Fibroblast of lung (primary cell): ENCODE measurements at regions not wholly inside any gene's neighbourhood (a gene's known extent, or its start where the extent isn't known, plus 50 kb on each side); places are given as distances from the start of the nearest gene placed in this dataset.

Experiments used
- DNase-seq, 2 donors: peaks; one replicate each; pipeline versions ENCODE4 v3.0.0 to v3.0.0-alpha.2; 2010; ENCODE audit warnings: low read depth in 2 of 2
- H2AFZ ChIP-seq: 2 replicates; pipeline ENCODE4 v1.5.1; 2012; ENCODE audit warnings: low read length, control low read depth, inconsistent platforms
- H3K27ac ChIP-seq: 2 replicates; pipeline ENCODE4 v1.5.1; 2011; ENCODE audit warnings: low read length, control low read depth; ENCODE audit not compliant: insufficient read depth
- H3K27me3 ChIP-seq: 2 replicates; pipeline ENCODE4 v1.5.1; 2011; ENCODE audit warnings: mild to moderate bottlenecking, low read length; ENCODE audit not compliant: control insufficient read depth, insufficient read depth
- H3K36me3 ChIP-seq: 2 replicates; pipeline ENCODE4 v1.5.1; 2011; ENCODE audit warnings: low read length; ENCODE audit not compliant: control insufficient read depth, insufficient read depth
- H3K4me1 ChIP-seq: 2 replicates; pipeline ENCODE4 v1.5.1; 2011; ENCODE audit warnings: low read length; ENCODE audit not compliant: control insufficient read depth, insufficient read depth; ENCODE audit errors: extremely low read depth
- H3K4me2 ChIP-seq: 2 replicates; pipeline ENCODE4 v1.5.1; 2011; ENCODE audit warnings: low read length, control low read depth; ENCODE audit not compliant: insufficient read depth; ENCODE audit errors: extremely low read depth
- H3K4me3 ChIP-seq, 4 experiments: fragments of 200-600 bp in 1 of 4; sonication (generic) in 1 of 4; replicated peaks in 1 of 4; 2 replicates each; pipeline ENCODE4 v1.5.1; 2011 to 2016; ENCODE audit warnings: low read length in 4 of 4, low read depth in 3 of 4, mild to moderate bottlenecking in 3 of 4, control low read depth in 2 of 4, inconsistent platforms in 1 of 4, mixed read lengths in 1 of 4; ENCODE audit not compliant: insufficient read depth in 1 of 4; ENCODE audit errors: control extremely low read depth in 1 of 4
- H3K79me2 ChIP-seq: 2 replicates; pipeline ENCODE4 v1.5.1; 2012; ENCODE audit warnings: mild to moderate bottlenecking, low read length, inconsistent platforms; ENCODE audit not compliant: control insufficient read depth, insufficient read depth
- H3K9ac ChIP-seq: 2 replicates; pipeline ENCODE4 v1.5.1; 2011; ENCODE audit warnings: mild to moderate bottlenecking, low read length, control low read depth; ENCODE audit not compliant: insufficient read depth
- H3K9me3 ChIP-seq: 2 replicates; pipeline ENCODE4 v1.5.1; 2012; ENCODE audit warnings: low read depth, low read length; ENCODE audit not compliant: control insufficient read depth, insufficient read depth
- H4K20me1 ChIP-seq: 2 replicates; pipeline ENCODE4 v1.5.1; 2011; ENCODE audit warnings: low read length; ENCODE audit not compliant: control insufficient read depth, insufficient read depth; ENCODE audit errors: extremely low read depth
- EZH2 ChIP-seq: IDR thresholded peaks from 2 replicates; pipeline ENCODE4 v1.5.1; 2012; ENCODE audit warnings: low read length, control low read depth, mild to moderate bottlenecking; ENCODE audit errors: missing control alignments
- TF ChIP-seq, protein P1 (sequence below), 2 donors: IDR thresholded peaks in 1 of 2; conservative IDR thresholded peaks in 1 of 2; 1 replicate in 1 of 2; 2 replicates in 1 of 2; pipeline ENCODE4 v1.5.1; 2011 to 2012; ENCODE audit warnings: low read length in 2 of 2, control low read depth in 1 of 2, inconsistent platforms in 1 of 2, low read depth in 1 of 2, mild to moderate bottlenecking in 1 of 2

DNA sequence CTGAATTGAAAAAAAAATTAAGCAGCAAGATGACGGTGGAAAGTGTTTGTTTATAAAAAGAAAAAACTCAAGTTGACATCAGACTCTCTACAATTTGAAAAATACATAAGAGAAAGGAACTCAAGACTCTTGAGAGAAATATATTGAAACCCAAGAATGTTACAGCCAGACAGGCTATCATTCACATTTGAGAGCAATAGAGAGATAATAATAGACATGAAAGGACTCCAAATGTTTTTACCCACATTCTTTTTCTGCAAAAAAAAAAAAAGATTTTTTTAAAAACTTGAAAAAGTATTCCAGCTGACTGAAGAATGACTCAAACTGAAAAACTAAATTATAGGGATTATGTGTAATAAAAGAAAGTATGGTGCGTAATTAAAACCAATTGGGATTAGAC, 532.4 kb downstream of the INHBA start:
- Histone ChIP-seq H3K4me2 (no peak overlapping the region), H3K4me3 (no peak overlapping the region), H3K9me3 (no peaks in the 10 kb centered on the region), H3K27me3 (no peaks in the 10 kb centered on the region), H3K79me2 (no peaks in the 10 kb centered on the region), H3K27ac (no peak overlapping the region), H2AFZ (no peak overlapping the region), H3K4me1 (no peaks in the 10 kb centered on the region), H3K36me3 (no peaks in the 10 kb centered on the region), H3K9ac (no peak overlapping the region), H4K20me1 (no peaks in the 10 kb centered on the region)
- DNase-seq, result peak in 1 of 2 donors; percentile 47
- TF ChIP-seq, protein P1, sequence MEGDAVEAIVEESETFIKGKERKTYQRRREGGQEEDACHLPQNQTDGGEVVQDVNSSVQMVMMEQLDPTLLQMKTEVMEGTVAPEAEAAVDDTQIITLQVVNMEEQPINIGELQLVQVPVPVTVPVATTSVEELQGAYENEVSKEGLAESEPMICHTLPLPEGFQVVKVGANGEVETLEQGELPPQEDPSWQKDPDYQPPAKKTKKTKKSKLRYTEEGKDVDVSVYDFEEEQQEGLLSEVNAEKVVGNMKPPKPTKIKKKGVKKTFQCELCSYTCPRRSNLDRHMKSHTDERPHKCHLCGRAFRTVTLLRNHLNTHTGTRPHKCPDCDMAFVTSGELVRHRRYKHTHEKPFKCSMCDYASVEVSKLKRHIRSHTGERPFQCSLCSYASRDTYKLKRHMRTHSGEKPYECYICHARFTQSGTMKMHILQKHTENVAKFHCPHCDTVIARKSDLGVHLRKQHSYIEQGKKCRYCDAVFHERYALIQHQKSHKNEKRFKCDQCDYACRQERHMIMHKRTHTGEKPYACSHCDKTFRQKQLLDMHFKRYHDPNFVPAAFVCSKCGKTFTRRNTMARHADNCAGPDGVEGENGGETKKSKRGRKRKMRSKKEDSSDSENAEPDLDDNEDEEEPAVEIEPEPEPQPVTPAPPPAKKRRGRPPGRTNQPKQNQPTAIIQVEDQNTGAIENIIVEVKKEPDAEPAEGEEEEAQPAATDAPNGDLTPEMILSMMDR (conservative IDR thresholded peaks at IDR 0.05 in 1 of 2, IDR thresholded peaks at IDR 0.05 in 1 of 2; ENCODE audit: low read depth in 1 of 2, low read length in 2 of 2), result no peak
- TF ChIP-seq EZH2, result no peak

DNA sequence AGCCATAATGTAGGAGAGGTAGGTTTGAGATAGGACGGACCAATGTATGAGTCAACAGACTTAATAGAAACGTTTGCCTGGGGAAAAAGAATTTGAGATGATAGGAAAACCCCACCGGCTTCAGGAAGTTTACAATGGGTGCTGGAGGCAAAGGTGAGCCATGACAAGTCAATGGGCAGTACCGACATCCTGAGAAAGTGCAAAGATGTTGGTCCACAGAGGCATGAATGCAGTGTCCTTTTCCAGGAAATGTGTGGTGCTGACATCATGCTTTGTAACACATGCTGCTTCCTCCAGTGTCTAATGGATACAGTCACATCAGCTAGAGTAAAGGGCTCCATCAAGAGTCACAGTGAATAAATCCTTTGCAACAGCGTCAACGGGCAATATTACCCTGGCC, 533.6 kb downstream of the INHBA start:
- no peaks in the 10 kb centered on the region for H3K9me3 ChIP-seq
- no peaks in the 10 kb centered on the region for H3K79me2 ChIP-seq
- H3K4me2 ChIP-seq, result no peak overlapping the region
- TF ChIP-seq, protein P1 (conservative IDR thresholded peaks at IDR 0.05 in 1 of 2, IDR thresholded peaks at IDR 0.05 in 1 of 2; ENCODE audit: low read depth in 1 of 2, low read length in 2 of 2), result no peak
- TF ChIP-seq EZH2, result no peak
- H3K36me3 ChIP-seq, result no peaks in the 10 kb centered on the region
- no peak overlapping the region for H3K9ac ChIP-seq
- DNase-seq, result no peak
- no peak overlapping the region for H3K27ac ChIP-seq
- H4K20me1 ChIP-seq, result no peaks in the 10 kb centered on the region
- H3K4me1 ChIP-seq, result no peaks in the 10 kb centered on the region
- H3K27me3 ChIP-seq, result no peaks in the 10 kb centered on the region
- H2AFZ ChIP-seq, result no peak overlapping the region
- H3K4me3 ChIP-seq, result no peak overlapping the region

DNA sequence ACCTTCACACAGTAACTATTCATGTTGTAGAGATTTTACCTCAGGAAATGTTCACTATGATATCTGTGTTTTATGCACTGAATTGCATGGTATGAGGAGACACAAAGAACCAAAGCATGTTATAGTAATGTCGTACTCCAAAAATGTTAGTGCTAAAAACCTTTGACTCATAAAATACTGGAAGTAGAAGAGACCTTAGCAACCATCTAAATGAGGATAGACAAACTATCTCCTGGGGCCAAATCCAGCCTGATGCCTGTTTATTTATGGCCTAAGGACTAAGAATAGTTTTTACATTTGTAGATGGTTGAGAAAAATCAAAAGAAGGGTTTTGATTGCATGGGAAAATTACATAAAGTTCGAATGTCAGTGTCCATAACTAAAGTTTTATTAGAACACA, 535.1 kb downstream of the INHBA start:
- Histone ChIP-seq H3K27me3 (no peaks in the 10 kb centered on the region), H2AFZ (no peak overlapping the region), H3K4me2 (no peak overlapping the region), H3K9ac (no peak overlapping the region), H4K20me1 (no peaks in the 10 kb centered on the region), H3K79me2 (no peaks in the 10 kb centered on the region), H3K27ac (no peak overlapping the region), H3K9me3 (no peaks in the 10 kb centered on the region), H3K36me3 (no peaks in the 10 kb centered on the region), H3K4me3 (no peak overlapping the region), H3K4me1 (no peaks in the 10 kb centered on the region)
- no peak for TF ChIP-seq EZH2
- TF ChIP-seq, protein P1 (conservative IDR thresholded peaks at IDR 0.05 in 1 of 2, IDR thresholded peaks at IDR 0.05 in 1 of 2; ENCODE audit: low read depth in 1 of 2, low read length in 2 of 2), result no peak
- DNase-seq, result peak in 1 of 2 donors; percentile 14
